ENCODE measurements at regions not wholly inside any gene's neighbourhood (a gene's known extent, or its start where the extent isn't known, plus 50 kb on each side); places are given as distances from the start of the nearest gene placed in this dataset.

GRCh38 chr17:65404761-65405160 lies 156.7 kb downstream of the AXIN2 start:
- DNase-seq = no peak

GRCh38 chr17:65403626-65404025 lies 157.8 kb downstream of the AXIN2 start:
- no peak for DNase-seq

GRCh38 chr17:65402513-65403496 lies 158.6 kb downstream of the AXIN2 start:
- no peak for DNase-seq

- no peak for DNase-seq
Measured at GRCh38 chr17:65401561-65401960, 159.9 kb downstream of the AXIN2 start.

- DNase-seq = no peak
Measured at GRCh38 chr17:65400701-65401100, 160.7 kb downstream of the AXIN2 start.

GRCh38 chr17:65398040-65398787 lies 163.2 kb downstream of the AXIN2 start:
- no peak for DNase-seq

GRCh38 chr17:65395924-65396323 lies 165.5 kb downstream of the AXIN2 start:
- no peak for DNase-seq

- DNase-seq = no peak
Measured at GRCh38 chr17:65394811-65395472, 166.5 kb downstream of the AXIN2 start.

GRCh38 chr17:65393514-65393913 lies 167.9 kb downstream of the AXIN2 start:
- DNase-seq = no peak

- DNase-seq = no peak
Measured at GRCh38 chr17:65389949-65390348, 171.5 kb downstream of the AXIN2 start.

- DNase-seq = no peak
Measured at GRCh38 chr17:65389426-65389825, 172.0 kb downstream of the AXIN2 start.

- no peak for DNase-seq
Measured at GRCh38 chr17:65388911-65389310, 172.5 kb downstream of the AXIN2 start.

- DNase-seq = no peak
Measured at GRCh38 chr17:65387322-65387721, 174.1 kb downstream of the AXIN2 start.

- no peak for DNase-seq
Measured at GRCh38 chr17:65385726-65386125, 175.7 kb downstream of the AXIN2 start.

- no peak for DNase-seq
Measured at GRCh38 chr17:65385071-65385470, 176.4 kb downstream of the AXIN2 start.

GRCh38 chr17:65381152-65381551 lies 180.3 kb downstream of the AXIN2 start:
- DNase-seq = no peak

- no peak for DNase-seq
Measured at GRCh38 chr17:65374966-65375365, 186.5 kb downstream of the AXIN2 start.

- DNase-seq = no peak
Measured at GRCh38 chr17:65371702-65372101, 189.7 kb downstream of the AXIN2 start.

- DNase-seq = no peak
Measured at GRCh38 chr17:65370669-65371131, 190.7 kb downstream of the AXIN2 start.

GRCh38 chr17:65368341-65368740 lies 193.1 kb downstream of the AXIN2 start:
- no peak for DNase-seq

GRCh38 chr17:65366102-65366844 lies 195.2 kb downstream of the AXIN2 start:
- DNase-seq = no peak

- DNase-seq = no peak
Measured at GRCh38 chr17:65365169-65365568, 196.3 kb downstream of the AXIN2 start.
